WTC11 (cell line): ENCODE measurements at regions not wholly inside any gene's neighbourhood (a gene's known extent, or its start where the extent isn't known, plus 50 kb on each side); places are given as distances from the start of the nearest gene placed in this dataset.

Source experiments
- ATAC-seq: fragments of 200-7000 bp; cut with Tn5 transposase; 2 replicates; pipeline ENCODE4 v1.10.0; 2021; ENCODE audit warnings: mild to moderate bottlenecking, moderate library complexity
- CTCF ChIA-PET: fragments of 300-600 bp; sonication (Branson Sonifier 250); formaldehyde crosslinking; loops from one replicate; lab custom pipeline; 2021; ENCODE audit warnings: antibody characterized with exemption; lab: Charles Lee
- POLR2A ChIA-PET: fragments of 350-600 bp; sonication (Branson Sonifier 250); formaldehyde crosslinking; loops from one replicate; lab custom pipeline; 2021; ENCODE audit warnings: antibody characterized with exemption; lab: Charles Lee
- DNase-seq: peaks from one replicate; pipeline ENCODE4 v3.0.0; 2021; ENCODE audit warnings: low spot score
- H3K27ac Mint-ChIP-seq: 2 replicates; pipeline ENCODE4 v1.8.0; 2021; ENCODE audit warnings: mixed read lengths
- H3K27me3 Mint-ChIP-seq: 2 replicates; pipeline ENCODE4 v1.8.0; 2021; ENCODE audit warnings: low read depth, mild to moderate bottlenecking, moderate library complexity, mixed read lengths
- H3K36me3 Mint-ChIP-seq: 2 replicates; pipeline ENCODE4 v1.8.0; 2021; ENCODE audit warnings: mixed read lengths
- H3K4me1 Mint-ChIP-seq: 2 replicates; pipeline ENCODE4 v1.8.0; 2022; ENCODE audit warnings: mixed read lengths
- H3K4me3 Mint-ChIP-seq: 2 replicates; pipeline ENCODE4 v1.8.0; 2021; ENCODE audit warnings: mild to moderate bottlenecking, moderate library complexity, mixed read lengths
- H3K9me3 Mint-ChIP-seq: 2 replicates; pipeline ENCODE4 v1.8.0; 2021; ENCODE audit warnings: mixed read lengths
- ATF1 ChIP-seq: sonication (generic); formaldehyde crosslinking; IDR thresholded peaks from 2 replicates; pipeline ENCODE4 v1.8.1; 2023; ENCODE audit warnings: mild to moderate bottlenecking, moderate library complexity, missing genetic modification reagents
- ATF2 ChIP-seq: sonication (generic); formaldehyde crosslinking; IDR thresholded peaks from 2 replicates; pipeline ENCODE4 v1.8.1; 2022; ENCODE audit warnings: low read depth, missing genetic modification reagents, borderline replicate concordance
- E2F5 ChIP-seq: sonication (generic); formaldehyde crosslinking; IDR thresholded peaks from 2 replicates; pipeline ENCODE4 v1.8.1; 2022; ENCODE audit warnings: mild to moderate bottlenecking, moderate library complexity, missing genetic modification reagents
- ELF4 ChIP-seq: sonication (generic); formaldehyde crosslinking; IDR thresholded peaks from 2 replicates; pipeline ENCODE4 v1.8.1; 2022; ENCODE audit warnings: low read depth, mild to moderate bottlenecking, moderate library complexity, missing genetic modification reagents
- ETV6 ChIP-seq: sonication (generic); formaldehyde crosslinking; IDR thresholded peaks from 2 replicates; pipeline ENCODE4 v1.8.1; 2022; ENCODE audit warnings: mild to moderate bottlenecking, missing genetic modification reagents
- FOXJ3 ChIP-seq: sonication (generic); formaldehyde crosslinking; IDR thresholded peaks from 2 replicates; pipeline ENCODE4 v1.9.0; 2021; ENCODE audit warnings: missing genetic modification reagents, mild to moderate bottlenecking, borderline replicate concordance
- FOXK1 ChIP-seq: sonication (generic); formaldehyde crosslinking; IDR thresholded peaks from 2 replicates; pipeline ENCODE4 v1.8.0; 2022; ENCODE audit warnings: mild to moderate bottlenecking, moderate library complexity, missing genetic modification reagents
- FOXP1 ChIP-seq: sonication (generic); formaldehyde crosslinking; IDR thresholded peaks from 2 replicates; pipeline ENCODE4 v1.8.0; 2022; ENCODE audit warnings: missing genetic modification reagents, mild to moderate bottlenecking, moderate library complexity, borderline replicate concordance
- GTF2I ChIP-seq: fragments of 250-450 bp; sonication (Bioruptor Pico); conservative IDR thresholded peaks from 2 replicates; pipeline ENCODE4 v1.4.0; 2021; ENCODE audit warnings: mild to moderate bottlenecking
- IRF1 ChIP-seq: sonication (generic); formaldehyde crosslinking; IDR thresholded peaks from 2 replicates; pipeline ENCODE4 v1.8.0; 2023; ENCODE audit warnings: missing genetic modification reagents
- NR2C2 ChIP-seq: sonication (generic); formaldehyde crosslinking; IDR thresholded peaks from 2 replicates; pipeline ENCODE4 v1.8.0; 2022; ENCODE audit warnings: mild to moderate bottlenecking, missing genetic modification reagents
- RELA ChIP-seq: sonication (generic); formaldehyde crosslinking; IDR thresholded peaks from 2 replicates; pipeline ENCODE4 v1.8.1; 2022; ENCODE audit warnings: missing genetic modification reagents, mild to moderate bottlenecking, borderline replicate concordance
- SMAD4 ChIP-seq: sonication (generic); formaldehyde crosslinking; IDR thresholded peaks from 2 replicates; pipeline ENCODE4 v1.8.0; 2022; ENCODE audit warnings: mild to moderate bottlenecking, missing genetic modification reagents
- SP1 ChIP-seq: sonication (generic); formaldehyde crosslinking; conservative IDR thresholded peaks from 2 replicates; pipeline ENCODE4 v1.8.1; 2022; ENCODE audit warnings: missing genetic modification reagents
- TEAD1 ChIP-seq: sonication (generic); formaldehyde crosslinking; IDR thresholded peaks from 2 replicates; pipeline ENCODE4 v1.8.0; 2022; ENCODE audit warnings: mild to moderate bottlenecking, missing genetic modification reagents
- USF2 ChIP-seq: sonication (generic); formaldehyde crosslinking; IDR thresholded peaks from 2 replicates; pipeline ENCODE4 v1.8.1; 2023; ENCODE audit warnings: mild to moderate bottlenecking, missing genetic modification reagents, moderate library complexity
- ZBTB43 ChIP-seq: sonication (generic); formaldehyde crosslinking; IDR thresholded peaks from 2 replicates; pipeline ENCODE4 v1.8.1; 2023; ENCODE audit warnings: mild to moderate bottlenecking, missing genetic modification reagents
- ZNF121 ChIP-seq: sonication (generic); formaldehyde crosslinking; IDR thresholded peaks from 2 replicates; pipeline ENCODE4 v1.8.0; 2023; ENCODE audit warnings: missing genetic modification reagents
- ZNF138 ChIP-seq: sonication (generic); formaldehyde crosslinking; conservative IDR thresholded peaks from 2 replicates; pipeline ENCODE4 v1.8.1; 2022; ENCODE audit warnings: mild to moderate bottlenecking, moderate library complexity, missing genetic modification reagents
- ZNF263 ChIP-seq: sonication (generic); formaldehyde crosslinking; IDR thresholded peaks from 2 replicates; pipeline ENCODE4 v1.8.1; 2022; ENCODE audit warnings: low read depth, mild to moderate bottlenecking, moderate library complexity, missing genetic modification reagents
- ZNF416 ChIP-seq: fragments of 250-450 bp; sonication (Bioruptor Pico); IDR thresholded peaks from 2 replicates; pipeline ENCODE4 v1.9.0; 2021; ENCODE audit warnings: mild to moderate bottlenecking, inconsistent platforms
- ZNF423 ChIP-seq: fragments of 250-450 bp; sonication (Bioruptor Pico); IDR thresholded peaks from 2 replicates; pipeline ENCODE4 v2.1.2; 2022; ENCODE audit warnings: mild to moderate bottlenecking, moderate library complexity
- ZNF425 ChIP-seq: fragments of 250-450 bp; sonication (Bioruptor Pico); conservative IDR thresholded peaks from 2 replicates; pipeline ENCODE4 v1.9.0; 2021; ENCODE audit warnings: mild to moderate bottlenecking

GRCh38 chr4:66893807-66894206, 651.5 kb downstream of the CENPC start (continued):
- no peak for TF ChIP-seq ZNF138 (CRISPR knock-in tag)
- TF ChIP-seq ATF1 (CRISPR knock-in tag) = no peak

- CTCF ChIA-PET = no interaction called here
- peaks cover 27% of the 10 kb centered on the region for H3K4me1 Mint-ChIP-seq
- H3K36me3 Mint-ChIP-seq = peaks cover 16% of the 10 kb centered on the region
- H3K27me3 Mint-ChIP-seq = no peaks in the 10 kb centered on the region; the same call in 1 of the 2 replicates
- ATAC-seq (no peak), DNase-seq (no peak)
- TF ChIP-seq FOXK1 (CRISPR knock-in tag) = no peak
- no peak for TF ChIP-seq NR2C2
- TF ChIP-seq ATF2 (CRISPR knock-in tag) = no peak
- no peak for TF ChIP-seq TEAD1
- TF ChIP-seq ZNF121 = no peak
- no peak for TF ChIP-seq RELA (CRISPR knock-in tag)
- TF ChIP-seq ZNF416 = no peak
- TF ChIP-seq FOXJ3 (CRISPR knock-in tag) = no peak
- TF ChIP-seq IRF1 (CRISPR knock-in tag) = no peak
- POLR2A ChIA-PET = no interaction called here
- peaks cover 29% of the 10 kb centered on the region for H3K9me3 Mint-ChIP-seq
- H3K4me3 Mint-ChIP-seq = no peak overlapping the region
- H3K27ac Mint-ChIP-seq = no peak overlapping the region
Observed at GRCh38 chr4:66887061-66887460, 658.2 kb downstream of the CENPC start.

- H3K9me3 Mint-ChIP-seq = peaks cover 27% of the 10 kb centered on the region
- no peak for ATAC-seq
- CTCF ChIA-PET = no interaction called here
- peaks cover 26% of the 10 kb centered on the region for H3K36me3 Mint-ChIP-seq
- H3K27ac Mint-ChIP-seq = no peak overlapping the region
- peaks cover 31% of the 10 kb centered on the region for H3K4me1 Mint-ChIP-seq
- POLR2A ChIA-PET = no interaction called here
- TF ChIP-seq GTF2I (CRISPR knock-in tag) = no peak
- TF ChIP-seq ZBTB43 (CRISPR knock-in tag) = no peak
- H3K4me3 Mint-ChIP-seq = no peak overlapping the region
- H3K27me3 Mint-ChIP-seq = no peaks in the 10 kb centered on the region; the same call in 1 of the 2 replicates
- DNase-seq = no peak
Observed at GRCh38 chr4:66885501-66886165, 659.7 kb downstream of the CENPC start.

GRCh38 chr4:66876946-66877345, 668.4 kb downstream of the CENPC start:
- Mint-ChIP-seq H3K27me3 (no peaks in the 10 kb centered on the region), H3K36me3 (peaks cover 8% of the 10 kb centered on the region), H3K4me1 (peaks cover 4% of the 10 kb centered on the region), H3K4me3 (no peak overlapping the region), H3K27ac (no peak overlapping the region), H3K9me3 (peaks cover 16% of the 10 kb centered on the region)
- ATAC-seq (no peak), DNase-seq (no peak)
- ChIA-PET CTCF (no interaction called here), POLR2A (no interaction called here)
- no peak for TF ChIP-seq ZNF263 (CRISPR knock-in tag)
- no peak for TF ChIP-seq ETV6 (CRISPR knock-in tag)
- no peak for TF ChIP-seq E2F5 (CRISPR knock-in tag)
- TF ChIP-seq NR2C2 = no peak
- no peak for TF ChIP-seq ZNF121
- no peak for TF ChIP-seq SP1 (CRISPR knock-in tag)
- TF ChIP-seq USF2 = no peak
- no peak for TF ChIP-seq ZNF423
- TF ChIP-seq FOXP1 (CRISPR knock-in tag) = no peak
- TF ChIP-seq ELF4 = no peak
- no peak for TF ChIP-seq ZNF425
- TF ChIP-seq SMAD4 = no peak
